ENCODE measurements at regions not wholly inside any gene's neighbourhood (a gene's known extent, or its start where the extent isn't known, plus 50 kb on each side); places are given as distances from the start of the nearest gene placed in this dataset.
"Not testable (repeated sequence)": the region's sequence is repeated elsewhere in the genome, so short reads cannot be mapped to it uniquely, and the experiment has no call there.

- Histone ChIP-seq H3K27ac (no peak overlapping the region), H3K27me3 (no peaks in the 10 kb centered on the region), H3K36me3 (no peaks in the 10 kb centered on the region), H3K4me1 (no peaks in the 10 kb centered on the region), H3K4me3 (no peak overlapping the region), H3K9me3 (no peaks in the 10 kb centered on the region)
- TF ChIP-seq, protein P1, sequence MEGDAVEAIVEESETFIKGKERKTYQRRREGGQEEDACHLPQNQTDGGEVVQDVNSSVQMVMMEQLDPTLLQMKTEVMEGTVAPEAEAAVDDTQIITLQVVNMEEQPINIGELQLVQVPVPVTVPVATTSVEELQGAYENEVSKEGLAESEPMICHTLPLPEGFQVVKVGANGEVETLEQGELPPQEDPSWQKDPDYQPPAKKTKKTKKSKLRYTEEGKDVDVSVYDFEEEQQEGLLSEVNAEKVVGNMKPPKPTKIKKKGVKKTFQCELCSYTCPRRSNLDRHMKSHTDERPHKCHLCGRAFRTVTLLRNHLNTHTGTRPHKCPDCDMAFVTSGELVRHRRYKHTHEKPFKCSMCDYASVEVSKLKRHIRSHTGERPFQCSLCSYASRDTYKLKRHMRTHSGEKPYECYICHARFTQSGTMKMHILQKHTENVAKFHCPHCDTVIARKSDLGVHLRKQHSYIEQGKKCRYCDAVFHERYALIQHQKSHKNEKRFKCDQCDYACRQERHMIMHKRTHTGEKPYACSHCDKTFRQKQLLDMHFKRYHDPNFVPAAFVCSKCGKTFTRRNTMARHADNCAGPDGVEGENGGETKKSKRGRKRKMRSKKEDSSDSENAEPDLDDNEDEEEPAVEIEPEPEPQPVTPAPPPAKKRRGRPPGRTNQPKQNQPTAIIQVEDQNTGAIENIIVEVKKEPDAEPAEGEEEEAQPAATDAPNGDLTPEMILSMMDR (IDR thresholded peaks at IDR 0.05), result no peak
- no peak for DNase-seq (ENCODE audit: low spot score)
Measured at GRCh38 chr13:22940736-22941135, 240.0 kb upstream of the SGCG start.

DNA sequence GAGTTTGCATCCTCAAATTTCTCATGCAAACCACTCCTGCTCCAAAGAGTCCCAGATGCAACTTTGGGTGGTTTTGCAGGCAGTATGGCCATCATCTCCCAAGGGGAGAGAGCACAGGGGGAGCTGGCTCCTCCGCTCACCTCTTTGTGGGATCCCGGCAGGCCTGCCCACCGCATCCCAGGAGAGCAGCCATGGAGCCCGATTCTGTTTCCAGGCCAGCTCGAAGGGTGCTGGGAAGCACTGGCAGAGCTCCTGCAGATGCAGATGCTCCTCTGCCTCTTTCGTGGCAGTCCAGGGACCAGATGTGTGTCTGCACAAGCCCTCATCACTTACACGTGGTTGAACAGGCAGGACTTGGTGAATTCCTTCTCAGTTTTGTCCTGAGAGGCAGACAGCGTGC lies 239.3 kb upstream of the SGCG start:
- H3K36me3 ChIP-seq; H3K4me3 ChIP-seq; H3K27ac ChIP-seq; H3K9me3 ChIP-seq; DNase-seq (ENCODE audit: low spot score); H3K27me3 ChIP-seq; H3K4me1 ChIP-seq: not testable (repeated sequence)

GRCh38 chr13:22942831-22943230 lies 237.9 kb upstream of the SGCG start:
- H3K4me3 ChIP-seq; H3K4me1 ChIP-seq; DNase-seq (ENCODE audit: low spot score); H3K36me3 ChIP-seq; H3K27me3 ChIP-seq; H3K27ac ChIP-seq; H3K9me3 ChIP-seq: not testable (repeated sequence)

DNA sequence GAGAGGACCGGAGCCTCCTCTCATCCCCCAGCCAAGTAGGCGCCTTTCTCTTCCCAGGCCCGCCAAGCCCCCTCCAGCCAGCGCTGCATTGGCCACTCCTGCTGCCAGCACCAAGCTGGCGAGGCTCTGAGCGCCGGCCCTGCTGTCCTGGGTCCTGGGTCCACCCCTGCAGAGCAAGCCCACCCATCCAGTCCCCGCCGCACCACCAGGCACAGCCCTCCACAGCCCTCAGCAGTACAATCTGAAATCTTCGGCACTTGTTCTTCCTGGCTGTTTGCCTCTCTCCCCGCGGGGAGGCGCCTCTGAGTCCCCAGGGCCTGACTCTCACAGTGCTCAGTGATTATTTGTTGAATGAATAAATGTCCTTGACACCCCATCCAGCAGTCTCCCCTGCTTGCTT lies 236.4 kb upstream of the SGCG start:
- Histone ChIP-seq H3K36me3 (no peaks in the 10 kb centered on the region), H3K27ac (no peak overlapping the region), H3K9me3 (no peaks in the 10 kb centered on the region), H3K4me3 (no peak overlapping the region), H3K4me1 (no peaks in the 10 kb centered on the region), H3K27me3 (no peaks in the 10 kb centered on the region)
- no peak for DNase-seq (ENCODE audit: low spot score)
- TF ChIP-seq, protein P1 (IDR thresholded peaks at IDR 0.05), result no peak

DNA sequence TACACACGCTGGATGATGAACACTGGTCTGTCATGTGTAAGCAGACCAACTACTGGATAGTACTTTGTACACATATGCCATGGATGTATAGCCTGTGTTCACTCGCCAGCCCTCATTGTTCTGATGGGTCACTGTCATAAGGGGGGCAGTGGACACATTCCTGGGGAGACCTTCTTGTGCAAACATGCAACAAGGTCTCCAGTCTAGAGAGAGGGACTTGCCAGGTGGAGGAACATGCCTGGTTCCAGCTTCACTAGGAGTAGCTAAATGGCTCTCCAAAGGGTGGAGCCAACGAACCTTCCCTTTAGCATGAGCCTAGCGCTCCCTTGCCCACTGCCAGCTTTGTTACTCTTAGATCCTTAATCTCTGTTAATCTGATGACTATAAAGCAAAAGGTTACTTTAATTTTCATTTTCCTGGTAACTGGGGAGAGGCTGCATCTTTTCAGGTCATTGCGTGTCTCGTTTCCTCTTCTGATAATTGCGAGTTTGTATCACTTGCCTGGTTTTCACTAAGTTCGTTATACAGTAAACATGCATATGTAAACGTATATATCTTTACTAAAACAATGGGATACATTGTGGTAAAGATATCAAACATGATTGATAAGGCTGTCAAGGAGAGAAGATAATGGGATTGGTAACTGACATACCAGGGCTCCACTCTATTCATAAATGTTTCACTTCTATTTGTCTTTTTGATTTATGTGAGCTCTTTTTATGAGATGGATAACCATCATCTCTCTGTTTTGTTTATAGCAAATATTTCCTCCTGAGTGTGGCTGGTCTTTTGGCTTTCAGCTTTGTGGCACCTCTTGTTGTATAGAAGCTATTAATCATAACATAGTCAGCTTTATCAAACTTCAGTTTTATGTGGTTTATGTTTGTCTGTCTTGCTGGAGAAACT lies 235.2 kb upstream of the SGCG start:
- Histone ChIP-seq H3K4me3 (no peak overlapping the region), H3K36me3 (no peaks in the 10 kb centered on the region), H3K4me1 (no peaks in the 10 kb centered on the region), H3K27me3 (no peaks in the 10 kb centered on the region), H3K9me3 (no peaks in the 10 kb centered on the region), H3K27ac (no peak overlapping the region)
- TF ChIP-seq, protein P1 (IDR thresholded peaks at IDR 0.05), result no peak
- no peak for DNase-seq (ENCODE audit: low spot score)

- H3K4me1 ChIP-seq, result no peaks in the 10 kb centered on the region
- peaks cover 0 to 10% of the 10 kb centered on the region in 2 donors for H3K9me3 ChIP-seq
- H3K36me3 ChIP-seq, result no peaks in the 10 kb centered on the region
- no peak for DNase-seq (ENCODE audit: low spot score)
- no peaks in the 10 kb centered on the region for H3K27me3 ChIP-seq
- no peak overlapping the region for H3K4me3 ChIP-seq
- TF ChIP-seq, protein P1 (IDR thresholded peaks at IDR 0.05), result no peak
- H3K27ac ChIP-seq, result no peak overlapping the region
Measured at GRCh38 chr13:22948421-22948820, 232.4 kb upstream of the SGCG start.

DNA sequence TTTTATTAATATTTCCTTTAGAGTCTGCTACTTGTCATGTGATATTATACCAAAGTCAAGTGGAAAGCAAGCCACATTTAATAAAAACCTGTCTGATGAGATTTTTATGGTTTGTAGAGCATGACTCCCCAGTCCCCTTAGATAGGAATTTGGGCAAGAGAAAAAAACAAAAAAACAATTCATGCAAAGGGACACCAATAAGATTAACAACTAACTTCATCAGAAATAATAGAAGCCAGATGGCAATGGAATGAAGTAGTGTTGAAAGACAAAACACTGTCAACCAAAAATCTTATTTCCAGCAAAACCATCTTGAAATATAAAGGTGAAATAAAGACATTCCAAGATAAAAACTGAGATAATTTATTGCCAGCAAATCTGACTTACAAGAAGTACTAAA lies 228.8 kb upstream of the SGCG start:
- not testable (repeated sequence) for H3K27ac ChIP-seq; H3K4me3 ChIP-seq; H3K27me3 ChIP-seq; H3K4me1 ChIP-seq; H3K36me3 ChIP-seq; DNase-seq (ENCODE audit: low spot score)
- peaks cover 0 to 10% of the 10 kb centered on the region in 2 donors for H3K9me3 ChIP-seq

DNA sequence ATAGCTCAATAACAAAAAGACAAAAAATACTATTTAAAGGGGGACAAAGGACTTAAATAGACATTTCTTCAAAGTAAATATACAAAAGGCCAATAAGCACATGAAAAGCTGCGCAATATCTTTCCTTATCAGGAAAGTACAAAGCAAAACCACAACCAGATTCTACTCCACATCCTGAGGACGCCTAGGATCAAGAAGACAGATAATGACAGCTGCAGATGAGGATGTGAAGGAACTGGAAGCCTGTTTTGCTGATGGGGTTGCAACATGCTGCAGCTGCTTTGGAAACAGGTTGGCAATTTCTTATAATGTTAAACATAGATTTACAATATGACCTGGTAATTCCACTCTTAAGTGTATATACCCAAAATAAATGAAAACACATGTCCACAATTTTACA lies 225.6 kb upstream of the SGCG start:
- H3K9me3 ChIP-seq, result peaks cover 0 to 10% of the 10 kb centered on the region in 2 donors
- DNase-seq (ENCODE audit: low spot score); H3K36me3 ChIP-seq; H3K27ac ChIP-seq; H3K4me1 ChIP-seq; H3K4me3 ChIP-seq; H3K27me3 ChIP-seq: not testable (repeated sequence)

GRCh38 chr13:22956456-22957115 lies 224.2 kb upstream of the SGCG start:
- H3K27me3 ChIP-seq, H3K27ac ChIP-seq, H3K4me1 ChIP-seq, H3K36me3 ChIP-seq, H3K4me3 ChIP-seq, H3K9me3 ChIP-seq: not testable (repeated sequence)
- peak; percentile 44 for DNase-seq (ENCODE audit: low spot score)

- H3K9me3 ChIP-seq, H3K36me3 ChIP-seq, H3K4me1 ChIP-seq, H3K4me3 ChIP-seq, H3K27me3 ChIP-seq, H3K27ac ChIP-seq: not testable (repeated sequence)
- peak; percentile 11 for DNase-seq (ENCODE audit: low spot score)
Measured at GRCh38 chr13:22959859-22960258, 220.9 kb upstream of the SGCG start.

All from right atrium auricular region (tissue), 2 donors.